Tibial nerve (tissue), 4 donors: ENCODE measurements at regions not wholly inside any gene's neighbourhood (a gene's known extent, or its start where the extent isn't known, plus 50 kb on each side); places are given as distances from the start of the nearest gene placed in this dataset.

Source experiments
- CTCF ChIP-seq, 5 experiments: fragments of 200-600 bp in 3 of 5; fragments of 450-650 bp in 2 of 5; sonication (generic) in 3 of 5; IDR thresholded peaks; one replicate each; pipeline ENCODE4 v1.5.1; 2016 to 2019; ENCODE audit warnings: antibody characterized with exemption in 5 of 5, mild to moderate bottlenecking in 3 of 5, moderate library complexity in 2 of 5
- EP300 ChIP-seq, 2 donors: sonication (generic); formaldehyde crosslinking; IDR thresholded peaks; one replicate each; pipeline ENCODE4 v1.6.1; 2017; ENCODE audit warnings: antibody characterized with exemption in 2 of 2, mild to moderate bottlenecking in 1 of 2
- POLR2A ChIP-seq, 2 donors: fragments of 450-650 bp; IDR thresholded peaks; one replicate each; pipeline ENCODE4 v1.6.1; 2017; ENCODE audit warnings: antibody characterized with exemption in 2 of 2, mild to moderate bottlenecking in 2 of 2, moderate library complexity in 2 of 2

- TF ChIP-seq CTCF (IDR thresholded peaks at IDR 0.05) (no peak), POLR2A (IDR thresholded peaks at IDR 0.05) (no peak), EP300 (IDR thresholded peaks at IDR 0.05) (no peak)
Measured at GRCh38 chr11:71194710-71195109, 57.7 kb downstream of the SHANK2 start.
